DOHH2 (cell line): ENCODE measurements at regions not wholly inside any gene's neighbourhood (a gene's known extent, or its start where the extent isn't known, plus 50 kb on each side); places are given as distances from the start of the nearest gene placed in this dataset.

ENCODE experiments used
- H3F3A ChIP-seq: fragments of 200-600 bp; sonication (generic), shearing (Covaris generic); 2 replicates; pipeline ENCODE4 v1.6.0; 2016; ENCODE audit warnings: antibody characterized with exemption, mild to moderate bottlenecking; ENCODE audit not compliant: control insufficient read depth, insufficient read depth
- H3K27ac ChIP-seq: fragments of 200-600 bp; sonication (generic); 2 replicates; pipeline ENCODE4 v1.5.1; 2014; ENCODE audit warnings: low read depth, mild to moderate bottlenecking, low read length, moderate library complexity
- H3K27me3 ChIP-seq: fragments of 200-600 bp; sonication (generic); 2 replicates; pipeline ENCODE4 v1.6.1; 2014; ENCODE audit warnings: mild to moderate bottlenecking, low read length, mixed read lengths; ENCODE audit not compliant: control insufficient read depth
- H3K36me3 ChIP-seq: fragments of 200-600 bp; sonication (generic); 2 replicates; pipeline ENCODE4 v1.6.1; 2014; ENCODE audit warnings: mild to moderate bottlenecking, low read length, moderate library complexity, mixed read lengths; ENCODE audit not compliant: control insufficient read depth
- H3K4me1 ChIP-seq: fragments of 200-600 bp; sonication (generic); 2 replicates; pipeline ENCODE4 v1.6.1; 2014; ENCODE audit warnings: mild to moderate bottlenecking, low read length, mixed read lengths; ENCODE audit not compliant: control insufficient read depth
- H3K4me2 ChIP-seq: fragments of 200-600 bp; sonication (generic); 2 replicates; pipeline ENCODE4 v1.6.0; 2014; ENCODE audit warnings: mild to moderate bottlenecking, low read length, moderate library complexity
- H3K4me3 ChIP-seq: fragments of 200-600 bp; sonication (generic); 2 replicates; pipeline ENCODE4 v1.5.1; 2014; ENCODE audit warnings: mild to moderate bottlenecking, low read length, mixed read lengths
- H3K79me2 ChIP-seq: fragments of 200-600 bp; sonication (generic); 2 replicates; pipeline ENCODE4 v1.6.1; 2014; ENCODE audit warnings: mild to moderate bottlenecking, low read length, mixed read lengths; ENCODE audit not compliant: control insufficient read depth
- H3K9me2 ChIP-seq: fragments of 200-600 bp; sonication (generic); replicated peaks from 2 replicates; pipeline ENCODE4 v1.6.1; 2014; ENCODE audit warnings: mild to moderate bottlenecking, low read length, mixed read lengths; ENCODE audit not compliant: control insufficient read depth
- H3K9me3 ChIP-seq: fragments of 200-600 bp; sonication (generic); 2 replicates; pipeline ENCODE4 v1.6.1; 2014; ENCODE audit warnings: antibody characterized with exemption, low read length, mixed read lengths; ENCODE audit not compliant: control insufficient read depth, insufficient read depth
- H4K20me1 ChIP-seq: fragments of 200-600 bp; sonication (generic); 2 replicates; pipeline ENCODE4 v1.6.0; 2014; ENCODE audit warnings: low read depth, mild to moderate bottlenecking, antibody characterized with exemption, low read length, moderate library complexity; ENCODE audit not compliant: control insufficient read depth, insufficient read depth
- CTCF ChIP-seq: fragments of 200-600 bp; sonication (generic); IDR thresholded peaks from one replicate; pipeline ENCODE4 v1.5.1; 2014; ENCODE audit warnings: antibody characterized with exemption, mild to moderate bottlenecking, low read depth, low read length; ENCODE audit not compliant: poor library complexity, severe bottlenecking
- EZH2phosphoT487 ChIP-seq: fragments of 200-600 bp; sonication (generic); IDR thresholded peaks from 2 replicates; pipeline ENCODE4 v1.6.1; 2017; ENCODE audit warnings: borderline replicate concordance, mild to moderate bottlenecking, antibody characterized with exemption, low read length, moderate library complexity, mixed read lengths

GRCh38 chr2:238586931-238587775 lies 160.4 kb downstream of the ASB1 start:
- Histone ChIP-seq H3K4me3 (no peak overlapping the region), H3K9me3 (no peaks in the 10 kb centered on the region), H3K9me2 (no peaks in the 10 kb centered on the region), H3K4me1 (no peaks in the 10 kb centered on the region), H3K4me2 (no peak overlapping the region), H3K27ac (no peak overlapping the region), H3K36me3 (no peaks in the 10 kb centered on the region), H4K20me1 (no peaks in the 10 kb centered on the region), H3K79me2 (no peaks in the 10 kb centered on the region), H3F3A (no peaks in the 10 kb centered on the region), H3K27me3 (no peaks in the 10 kb centered on the region)
- TF ChIP-seq EZH2phosphoT487 (no peak), CTCF (no peak)

GRCh38 chr2:238587776-238588660 lies 161.3 kb downstream of the ASB1 start:
- no peak overlapping the region for H3K4me2 ChIP-seq
- no peaks in the 10 kb centered on the region for H3K36me3 ChIP-seq
- H3K9me2 ChIP-seq: no peaks in the 10 kb centered on the region
- no peaks in the 10 kb centered on the region for H3K9me3 ChIP-seq
- H3K27me3 ChIP-seq: no peaks in the 10 kb centered on the region
- no peaks in the 10 kb centered on the region for H3K79me2 ChIP-seq
- no peak overlapping the region for H3K27ac ChIP-seq
- no peak overlapping the region for H3K4me3 ChIP-seq
- no peaks in the 10 kb centered on the region for H3K4me1 ChIP-seq
- TF ChIP-seq CTCF (no peak), EZH2phosphoT487 (no peak)
- no peaks in the 10 kb centered on the region for H4K20me1 ChIP-seq
- H3F3A ChIP-seq: no peaks in the 10 kb centered on the region

- no peak for TF ChIP-seq EZH2phosphoT487
- TF ChIP-seq CTCF: no peak
- Histone ChIP-seq H3K79me2 (no peaks in the 10 kb centered on the region), H3K4me2 (no peak overlapping the region), H3K4me3 (no peak overlapping the region), H3K4me1 (no peaks in the 10 kb centered on the region), H3F3A (no peaks in the 10 kb centered on the region), H3K36me3 (no peaks in the 10 kb centered on the region), H3K27ac (no peak overlapping the region), H3K27me3 (no peaks in the 10 kb centered on the region), H4K20me1 (no peaks in the 10 kb centered on the region), H3K9me2 (no peaks in the 10 kb centered on the region), H3K9me3 (no peaks in the 10 kb centered on the region)
Observed at GRCh38 chr2:238589591-238590460, 163.1 kb downstream of the ASB1 start.
